WTC11 (cell line): ENCODE measurements at regions not wholly inside any gene's neighbourhood (a gene's known extent, or its start where the extent isn't known, plus 50 kb on each side); places are given as distances from the start of the nearest gene placed in this dataset.

Experiments used
- ATAC-seq: fragments of 200-7000 bp; cut with Tn5 transposase; 2 replicates; pipeline ENCODE4 v1.10.0; 2021; ENCODE audit warnings: mild to moderate bottlenecking, moderate library complexity
- CTCF ChIA-PET: fragments of 300-600 bp; sonication (Branson Sonifier 250); formaldehyde crosslinking; loops from one replicate; lab custom pipeline; 2021; ENCODE audit warnings: antibody characterized with exemption; lab: Charles Lee
- POLR2A ChIA-PET: fragments of 350-600 bp; sonication (Branson Sonifier 250); formaldehyde crosslinking; loops from one replicate; lab custom pipeline; 2021; ENCODE audit warnings: antibody characterized with exemption; lab: Charles Lee
- DNase-seq: peaks from one replicate; pipeline ENCODE4 v3.0.0; 2021; ENCODE audit warnings: low spot score
- H3K27ac Mint-ChIP-seq: 2 replicates; pipeline ENCODE4 v1.8.0; 2021; ENCODE audit warnings: mixed read lengths
- H3K27me3 Mint-ChIP-seq: 2 replicates; pipeline ENCODE4 v1.8.0; 2021; ENCODE audit warnings: low read depth, mild to moderate bottlenecking, moderate library complexity, mixed read lengths
- H3K36me3 Mint-ChIP-seq: 2 replicates; pipeline ENCODE4 v1.8.0; 2021; ENCODE audit warnings: mixed read lengths
- H3K4me1 Mint-ChIP-seq: 2 replicates; pipeline ENCODE4 v1.8.0; 2022; ENCODE audit warnings: mixed read lengths
- H3K4me3 Mint-ChIP-seq: 2 replicates; pipeline ENCODE4 v1.8.0; 2021; ENCODE audit warnings: mild to moderate bottlenecking, moderate library complexity, mixed read lengths
- H3K9me3 Mint-ChIP-seq: 2 replicates; pipeline ENCODE4 v1.8.0; 2021; ENCODE audit warnings: mixed read lengths
- AFF4 ChIP-seq: sonication (generic); formaldehyde crosslinking; IDR thresholded peaks from 2 replicates; pipeline ENCODE4 v1.8.1; 2023; ENCODE audit warnings: mild to moderate bottlenecking, missing genetic modification reagents, borderline replicate concordance
- CREM ChIP-seq: sonication (generic); formaldehyde crosslinking; IDR thresholded peaks from 2 replicates; pipeline ENCODE4 v1.8.1; 2022; ENCODE audit warnings: mild to moderate bottlenecking, missing genetic modification reagents, moderate library complexity
- EMX1 ChIP-seq: fragments of 250-450 bp; sonication (Bioruptor Pico); IDR thresholded peaks from 2 replicates; pipeline ENCODE4 v1.8.0; 2021; ENCODE audit warnings: mild to moderate bottlenecking
- FOXP4 ChIP-seq: sonication (generic); formaldehyde crosslinking; IDR thresholded peaks from 2 replicates; pipeline ENCODE4 v1.8.0; 2022; ENCODE audit warnings: mild to moderate bottlenecking, missing genetic modification reagents
- KAT7 ChIP-seq: sonication (generic); formaldehyde crosslinking; IDR thresholded peaks from 2 replicates; pipeline ENCODE4 v1.8.1; 2023; ENCODE audit warnings: missing genetic modification reagents, mild to moderate bottlenecking, borderline replicate concordance
- MXD4 ChIP-seq: fragments of 250-450 bp; sonication (Bioruptor Pico); IDR thresholded peaks from 2 replicates; pipeline ENCODE4 v1.8.0; 2021; ENCODE audit warnings: mild to moderate bottlenecking, moderate library complexity, borderline replicate concordance
- TCF7 ChIP-seq: sonication (generic); formaldehyde crosslinking; IDR thresholded peaks from 2 replicates; pipeline ENCODE4 v1.8.0; 2022; ENCODE audit warnings: mild to moderate bottlenecking, low read depth, missing genetic modification reagents, moderate library complexity
- ZSCAN18 ChIP-seq: fragments of 250-450 bp; sonication (Bioruptor Pico); IDR thresholded peaks from 2 replicates; pipeline ENCODE4 v2.1.2; 2022; ENCODE audit warnings: mild to moderate bottlenecking, moderate library complexity
- TF ChIP-seq, protein P1 (sequence below): fragments of 200-600 bp; IDR thresholded peaks from 2 replicates; pipeline ENCODE4 v1.8.0; 2022; ENCODE audit warnings: antibody characterized with exemption
- TF ChIP-seq, protein P2 (sequence below): sonication (generic); formaldehyde crosslinking; conservative IDR thresholded peaks from 2 replicates; pipeline ENCODE4 v1.8.1; 2023; ENCODE audit warnings: mild to moderate bottlenecking, low read depth, missing genetic modification reagents, moderate library complexity
- TF ChIP-seq, protein P3 (sequence below): sonication (generic); formaldehyde crosslinking; IDR thresholded peaks from 2 replicates; pipeline ENCODE4 v1.8.1; 2023; ENCODE audit warnings: mild to moderate bottlenecking, missing genetic modification reagents, moderate library complexity
- TF ChIP-seq, protein P4 (sequence below): fragments of 250-450 bp; sonication (Bioruptor Pico); IDR thresholded peaks from 2 replicates; pipeline ENCODE4 v1.9.0; 2021; ENCODE audit warnings: mild to moderate bottlenecking

- H3K9me3 Mint-ChIP-seq, result peaks cover 4% of the 10 kb centered on the region; the same call in 1 of the 2 replicates
- peaks cover 9% of the 10 kb centered on the region for H3K4me1 Mint-ChIP-seq
- no peaks in the 10 kb centered on the region for H3K36me3 Mint-ChIP-seq
- ChIA-PET POLR2A (no interaction called here), CTCF (interaction anchor here (0.6 to 1.3 kb wide), 14 partner anchors 8 to 141 kb away, joined by 3 to 9 read pairs (median 3); no protein-coding TSS in a partner anchor)
- no peak overlapping the region for H3K27ac Mint-ChIP-seq
- no peak for TF ChIP-seq MXD4 (CRISPR knock-in tag)
- TF ChIP-seq, protein P1, sequence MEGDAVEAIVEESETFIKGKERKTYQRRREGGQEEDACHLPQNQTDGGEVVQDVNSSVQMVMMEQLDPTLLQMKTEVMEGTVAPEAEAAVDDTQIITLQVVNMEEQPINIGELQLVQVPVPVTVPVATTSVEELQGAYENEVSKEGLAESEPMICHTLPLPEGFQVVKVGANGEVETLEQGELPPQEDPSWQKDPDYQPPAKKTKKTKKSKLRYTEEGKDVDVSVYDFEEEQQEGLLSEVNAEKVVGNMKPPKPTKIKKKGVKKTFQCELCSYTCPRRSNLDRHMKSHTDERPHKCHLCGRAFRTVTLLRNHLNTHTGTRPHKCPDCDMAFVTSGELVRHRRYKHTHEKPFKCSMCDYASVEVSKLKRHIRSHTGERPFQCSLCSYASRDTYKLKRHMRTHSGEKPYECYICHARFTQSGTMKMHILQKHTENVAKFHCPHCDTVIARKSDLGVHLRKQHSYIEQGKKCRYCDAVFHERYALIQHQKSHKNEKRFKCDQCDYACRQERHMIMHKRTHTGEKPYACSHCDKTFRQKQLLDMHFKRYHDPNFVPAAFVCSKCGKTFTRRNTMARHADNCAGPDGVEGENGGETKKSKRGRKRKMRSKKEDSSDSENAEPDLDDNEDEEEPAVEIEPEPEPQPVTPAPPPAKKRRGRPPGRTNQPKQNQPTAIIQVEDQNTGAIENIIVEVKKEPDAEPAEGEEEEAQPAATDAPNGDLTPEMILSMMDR, result peak; percentile 82
- TF ChIP-seq, protein P2, sequence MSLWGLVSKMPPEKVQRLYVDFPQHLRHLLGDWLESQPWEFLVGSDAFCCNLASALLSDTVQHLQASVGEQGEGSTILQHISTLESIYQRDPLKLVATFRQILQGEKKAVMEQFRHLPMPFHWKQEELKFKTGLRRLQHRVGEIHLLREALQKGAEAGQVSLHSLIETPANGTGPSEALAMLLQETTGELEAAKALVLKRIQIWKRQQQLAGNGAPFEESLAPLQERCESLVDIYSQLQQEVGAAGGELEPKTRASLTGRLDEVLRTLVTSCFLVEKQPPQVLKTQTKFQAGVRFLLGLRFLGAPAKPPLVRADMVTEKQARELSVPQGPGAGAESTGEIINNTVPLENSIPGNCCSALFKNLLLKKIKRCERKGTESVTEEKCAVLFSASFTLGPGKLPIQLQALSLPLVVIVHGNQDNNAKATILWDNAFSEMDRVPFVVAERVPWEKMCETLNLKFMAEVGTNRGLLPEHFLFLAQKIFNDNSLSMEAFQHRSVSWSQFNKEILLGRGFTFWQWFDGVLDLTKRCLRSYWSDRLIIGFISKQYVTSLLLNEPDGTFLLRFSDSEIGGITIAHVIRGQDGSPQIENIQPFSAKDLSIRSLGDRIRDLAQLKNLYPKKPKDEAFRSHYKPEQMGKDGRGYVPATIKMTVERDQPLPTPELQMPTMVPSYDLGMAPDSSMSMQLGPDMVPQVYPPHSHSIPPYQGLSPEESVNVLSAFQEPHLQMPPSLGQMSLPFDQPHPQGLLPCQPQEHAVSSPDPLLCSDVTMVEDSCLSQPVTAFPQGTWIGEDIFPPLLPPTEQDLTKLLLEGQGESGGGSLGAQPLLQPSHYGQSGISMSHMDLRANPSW (CRISPR knock-in tag), result no peak
- TF ChIP-seq EMX1, result no peak
- no peak for TF ChIP-seq CREM (CRISPR knock-in tag)
- TF ChIP-seq KAT7, result no peak
- TF ChIP-seq FOXP4 (CRISPR knock-in tag), result no peak
- TF ChIP-seq TCF7 (CRISPR knock-in tag), result no peak
- no peaks in the 10 kb centered on the region for H3K27me3 Mint-ChIP-seq
- ATAC-seq (peak; percentile 100), DNase-seq (peak; percentile 71)
- H3K4me3 Mint-ChIP-seq, result no peak overlapping the region
These were observed 248.3 kb upstream of the CAMK1G start for GRCh38 chr1:209335178-209335577.

GRCh38 chr1:209341146-209341545 lies 242.4 kb upstream of the CAMK1G start:
- no peaks in the 10 kb centered on the region for H3K27me3 Mint-ChIP-seq
- peaks cover 4% of the 10 kb centered on the region; the same call in 1 of the 2 replicates for H3K9me3 Mint-ChIP-seq
- H3K27ac Mint-ChIP-seq, result no peak overlapping the region
- H3K36me3 Mint-ChIP-seq, result no peaks in the 10 kb centered on the region
- POLR2A ChIA-PET, result no interaction called here
- DNase-seq, result no peak
- TF ChIP-seq AFF4, result no peak
- TF ChIP-seq, protein P3, sequence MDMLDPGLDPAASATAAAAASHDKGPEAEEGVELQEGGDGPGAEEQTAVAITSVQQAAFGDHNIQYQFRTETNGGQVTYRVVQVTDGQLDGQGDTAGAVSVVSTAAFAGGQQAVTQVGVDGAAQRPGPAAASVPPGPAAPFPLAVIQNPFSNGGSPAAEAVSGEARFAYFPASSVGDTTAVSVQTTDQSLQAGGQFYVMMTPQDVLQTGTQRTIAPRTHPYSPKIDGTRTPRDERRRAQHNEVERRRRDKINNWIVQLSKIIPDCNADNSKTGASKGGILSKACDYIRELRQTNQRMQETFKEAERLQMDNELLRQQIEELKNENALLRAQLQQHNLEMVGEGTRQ (CRISPR knock-in tag), result no peak
- no peak for TF ChIP-seq ZSCAN18 (CRISPR knock-in tag)
- TF ChIP-seq, protein P4, sequence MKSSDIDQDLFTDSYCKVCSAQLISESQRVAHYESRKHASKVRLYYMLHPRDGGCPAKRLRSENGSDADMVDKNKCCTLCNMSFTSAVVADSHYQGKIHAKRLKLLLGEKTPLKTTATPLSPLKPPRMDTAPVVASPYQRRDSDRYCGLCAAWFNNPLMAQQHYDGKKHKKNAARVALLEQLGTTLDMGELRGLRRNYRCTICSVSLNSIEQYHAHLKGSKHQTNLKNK (CRISPR knock-in tag), result no peak
- CTCF ChIA-PET, result interaction anchor here (1.1 to 1.5 kb wide), 4 partner anchors 13 to 249 kb away, joined by 3 to 7 read pairs (median 4); no protein-coding TSS in a partner anchor
- ATAC-seq, result no peak
- H3K4me1 Mint-ChIP-seq, result peaks cover 22% of the 10 kb centered on the region
- H3K4me3 Mint-ChIP-seq, result no peak overlapping the region
